ENCODE measurements at regions not wholly inside any gene's neighbourhood (a gene's known extent, or its start where the extent isn't known, plus 50 kb on each side); places are given as distances from the start of the nearest gene placed in this dataset.

DNA sequence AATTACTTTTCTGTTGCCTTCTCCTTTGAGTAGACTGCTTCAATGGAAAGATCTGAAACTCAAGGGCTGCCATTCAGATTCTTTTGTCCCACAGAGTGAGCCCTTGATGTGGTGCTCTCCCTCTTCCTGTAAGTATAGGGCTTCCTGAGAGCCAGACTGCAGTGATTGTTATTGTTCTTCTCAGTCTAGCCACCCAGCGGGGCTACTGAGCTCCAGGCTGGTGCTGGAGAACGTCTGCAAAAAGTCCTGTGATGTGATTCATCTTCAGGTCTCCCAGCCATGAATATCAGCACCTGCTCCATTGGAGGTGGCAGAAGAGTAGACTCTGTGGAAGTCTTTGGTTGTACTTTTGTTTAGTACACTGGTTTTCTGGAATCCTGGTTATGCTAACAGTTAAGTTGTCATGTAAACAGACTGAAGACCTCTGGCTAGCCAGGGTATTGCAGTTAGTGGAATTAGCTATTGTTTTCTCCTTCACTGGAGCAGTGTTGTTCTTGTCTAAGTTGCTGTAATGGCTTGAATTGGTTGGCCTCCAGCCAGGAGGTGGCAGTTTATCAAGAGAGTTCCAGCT is 240.9 kb downstream of the COL12A1 start:
- TF ChIP-seq CTCF (IDR thresholded peaks at IDR 0.05) (no peak), POLR2A (IDR thresholded peaks at IDR 0.05) (no peak)
